ENCODE measurements at regions not wholly inside any gene's neighbourhood (a gene's known extent, or its start where the extent isn't known, plus 50 kb on each side); places are given as distances from the start of the nearest gene placed in this dataset.

DNA sequence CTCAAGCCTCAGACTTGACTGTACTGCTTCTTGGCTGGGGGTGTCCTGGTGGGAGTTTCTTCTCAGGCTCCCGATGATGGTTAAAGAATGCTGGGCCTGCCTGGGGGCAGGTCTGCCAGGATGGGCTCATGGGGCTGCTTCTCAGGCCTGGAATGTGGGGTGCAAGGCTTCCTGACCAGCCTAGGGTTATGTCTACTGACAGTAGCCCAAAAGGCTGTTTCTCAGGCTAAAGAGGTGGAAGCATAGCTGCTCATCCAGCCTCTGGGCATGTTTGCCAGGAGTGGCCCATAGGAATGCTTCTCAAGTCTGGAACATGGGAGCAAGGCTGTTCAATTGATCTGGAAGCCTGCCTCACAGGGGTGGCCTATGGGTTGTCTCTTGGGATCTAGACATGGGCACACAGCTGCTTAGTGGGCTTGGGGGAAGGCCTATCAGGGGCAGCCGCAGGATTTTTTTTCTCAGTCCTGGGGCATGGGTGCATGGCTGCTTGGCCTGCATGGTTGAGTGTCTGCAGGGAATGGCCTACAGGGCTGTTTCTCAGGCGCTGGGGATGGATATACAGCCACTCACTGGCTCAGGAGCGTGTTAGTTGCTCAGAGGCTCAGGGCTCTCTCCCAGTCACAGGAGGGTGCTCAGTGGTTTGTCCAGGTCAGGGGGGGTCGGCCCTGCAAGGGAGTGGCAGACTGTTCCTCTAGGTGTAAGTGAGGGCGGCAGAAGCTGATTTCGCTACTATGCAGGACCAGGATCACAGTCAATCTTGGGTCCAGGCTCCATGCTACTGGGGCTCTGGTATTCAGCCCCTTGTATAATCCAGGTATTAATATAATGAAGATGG is 617.3 kb upstream of the REG3G start:
- no peak for TF ChIP-seq ZFX (IDR thresholded peaks at IDR 0.05; ENCODE audit: borderline replicate concordance)
- TF ChIP-seq CTCF (IDR thresholded peaks at IDR 0.05): no peak
- no peak overlapping the region for H3K27ac ChIP-seq

- TF ChIP-seq ZFX (IDR thresholded peaks at IDR 0.05; ENCODE audit: borderline replicate concordance): no peak
- TF ChIP-seq CTCF (IDR thresholded peaks at IDR 0.05): no peak
- H3K27ac ChIP-seq: no peak overlapping the region
These were observed 616.7 kb upstream of the REG3G start for GRCh38 chr2:78408795-78409118.

GRCh38 chr2:78411303-78411702 is 614.2 kb upstream of the REG3G start:
- TF ChIP-seq ZFX (IDR thresholded peaks at IDR 0.05; ENCODE audit: borderline replicate concordance) (no peak), CTCF (IDR thresholded peaks at IDR 0.05) (no peak)
- no peak overlapping the region for H3K27ac ChIP-seq

- H3K27ac ChIP-seq: no peak overlapping the region
These were observed 608.7 kb upstream of the REG3G start for GRCh38 chr2:78416625-78417300.

GRCh38 chr2:78417355-78417754 is 608.1 kb upstream of the REG3G start:
- no peak for TF ChIP-seq ZFX (IDR thresholded peaks at IDR 0.05; ENCODE audit: borderline replicate concordance)
- no peak for TF ChIP-seq CTCF (IDR thresholded peaks at IDR 0.05)
- no peak overlapping the region for H3K27ac ChIP-seq

More at GRCh38 chr2:78416625-78417300, 608.7 kb upstream of the REG3G start:
- no peak for TF ChIP-seq CTCF (IDR thresholded peaks at IDR 0.05)
- TF ChIP-seq ZFX (IDR thresholded peaks at IDR 0.05; ENCODE audit: borderline replicate concordance): no peak

GRCh38 chr2:78418021-78418420 is 607.5 kb upstream of the REG3G start:
- no peak overlapping the region for H3K27ac ChIP-seq
- no peak for TF ChIP-seq ZFX (IDR thresholded peaks at IDR 0.05; ENCODE audit: borderline replicate concordance)
- no peak for TF ChIP-seq CTCF (IDR thresholded peaks at IDR 0.05)

DNA sequence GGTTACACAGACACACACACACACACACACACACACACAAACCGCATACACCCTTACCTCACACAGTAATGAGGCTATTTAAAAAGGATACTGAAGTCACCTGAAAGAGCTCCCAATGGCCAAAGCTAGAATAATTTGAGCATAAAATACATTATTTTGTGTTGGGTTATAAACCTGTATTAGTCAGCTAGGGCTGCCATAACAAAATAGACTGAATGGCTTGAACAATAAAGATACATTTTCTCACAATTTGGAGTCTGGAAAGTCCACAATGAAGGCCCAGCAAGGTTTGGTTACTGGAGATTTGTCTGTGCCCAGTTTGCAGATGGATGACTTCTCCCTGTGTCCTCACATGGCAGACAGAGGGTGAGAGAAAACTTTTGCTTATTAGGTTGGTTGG is 605.4 kb upstream of the REG3G start:
- H3K27ac ChIP-seq: no peak overlapping the region
- no peak for TF ChIP-seq CTCF (IDR thresholded peaks at IDR 0.05)
- TF ChIP-seq ZFX (IDR thresholded peaks at IDR 0.05; ENCODE audit: borderline replicate concordance): no peak
